HepG2 (cell line): ENCODE measurements at regions not wholly inside any gene's neighbourhood (a gene's known extent, or its start where the extent isn't known, plus 50 kb on each side); places are given as distances from the start of the nearest gene placed in this dataset.

ENCODE experiments used
- FOXP1 ChIP-seq, 2 experiments: fragments of 450-650 bp in 1 of 2; IDR thresholded peaks; 2 replicates each; pipeline ENCODE4 v1.6.1; 2017 to 2018; ENCODE audit warnings: antibody characterized with exemption in 1 of 2
- JUND ChIP-seq: sonication (generic); formaldehyde crosslinking; IDR thresholded peaks from 2 replicates; pipeline ENCODE4 v1.8.0; 2022; ENCODE audit warnings: mild to moderate bottlenecking, missing genetic modification reagents
- KDM6A ChIP-seq: IDR thresholded peaks from 2 replicates; pipeline ENCODE4 v1.6.1; 2016; ENCODE audit warnings: low read depth
- MTA3 ChIP-seq: sonication (generic); formaldehyde crosslinking; IDR thresholded peaks from 2 replicates; pipeline ENCODE4 v1.4.0; 2020; ENCODE audit warnings: missing genetic modification reagents
- POLR2A ChIP-seq, 2 experiments: IDR thresholded peaks; 2 replicates each; pipeline ENCODE4 v1.6.1; 2011; ENCODE audit warnings: low read depth in 2 of 2, low read length in 2 of 2, mild to moderate bottlenecking in 1 of 2, moderate library complexity in 1 of 2; ENCODE audit not compliant: insufficient read depth in 1 of 2
- RBM22 ChIP-seq: fragments of 200-400 bp; formaldehyde crosslinking; optimal IDR thresholded peaks from 2 replicates; pipeline ENCODE3; 2017; ENCODE audit warnings: mild to moderate bottlenecking, low read length, moderate library complexity
- RFX5 ChIP-seq: IDR thresholded peaks from 2 replicates; pipeline ENCODE4 v1.6.1; 2011; ENCODE audit warnings: low read depth, low read length, improper control_type of control experiment
- ZMYM2 ChIP-seq: sonication (generic); formaldehyde crosslinking; IDR thresholded peaks from 2 replicates; pipeline ENCODE4 v1.8.0; 2022; ENCODE audit warnings: mild to moderate bottlenecking, missing genetic modification reagents
- ZNF232 ChIP-seq: sonication (generic); formaldehyde crosslinking; IDR thresholded peaks from 2 replicates; pipeline ENCODE4 v1.4.0; 2020; ENCODE audit warnings: missing genetic modification reagents, borderline replicate concordance
- TF ChIP-seq, protein P1 (sequence below): sonication (generic); formaldehyde crosslinking; IDR thresholded peaks from 2 replicates; pipeline ENCODE4 v1.5.0; 2020; ENCODE audit warnings: mild to moderate bottlenecking, missing genetic modification reagents, moderate library complexity
- TF ChIP-seq, protein P2 (sequence below): IDR thresholded peaks from 2 replicates; pipeline ENCODE4 v1.6.1; 2012; ENCODE audit warnings: low read length, improper control_type of control experiment
- TF ChIP-seq, protein P3 (sequence below): sonication (generic); formaldehyde crosslinking; IDR thresholded peaks from 2 replicates; pipeline ENCODE4 v1.4.0; 2020; ENCODE audit warnings: missing genetic modification reagents
- TF ChIP-seq, protein P4 (sequence below): sonication (generic); formaldehyde crosslinking; IDR thresholded peaks from 2 replicates; pipeline ENCODE4 v1.8.0; 2022; ENCODE audit warnings: missing genetic modification reagents, mild to moderate bottlenecking, borderline replicate concordance
- TF ChIP-seq, protein P5 (sequence below): sonication (generic); formaldehyde crosslinking; IDR thresholded peaks from 2 replicates; pipeline ENCODE4 v1.8.0; 2022; ENCODE audit warnings: low read depth, missing genetic modification reagents

DNA sequence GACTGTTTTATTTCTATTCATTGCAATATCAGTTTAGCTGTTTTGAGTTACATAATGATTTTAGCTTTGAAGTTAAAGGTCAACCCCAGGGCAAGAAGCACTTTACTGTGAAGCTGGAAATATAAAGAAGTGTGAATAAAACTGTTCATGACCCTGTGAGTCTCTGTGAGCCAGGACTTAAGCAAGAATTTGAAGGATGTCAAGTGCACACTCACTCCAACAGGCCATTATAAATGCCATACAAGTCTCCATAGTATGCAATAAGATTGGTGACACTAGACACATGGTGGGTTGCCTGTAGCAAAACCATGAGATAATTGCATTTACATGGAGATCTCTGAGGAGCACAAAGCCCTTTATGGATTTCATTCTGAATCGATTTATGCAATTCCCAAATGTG is 318.7 kb upstream of the ITGA1 start:
- TF ChIP-seq ZMYM2 = no peak
- TF ChIP-seq ZNF232 = no peak
- no peak for TF ChIP-seq RFX5
- no peak for TF ChIP-seq JUND (CRISPR knock-in tag)
- TF ChIP-seq RBM22 = no peak
- TF ChIP-seq, protein P1, sequence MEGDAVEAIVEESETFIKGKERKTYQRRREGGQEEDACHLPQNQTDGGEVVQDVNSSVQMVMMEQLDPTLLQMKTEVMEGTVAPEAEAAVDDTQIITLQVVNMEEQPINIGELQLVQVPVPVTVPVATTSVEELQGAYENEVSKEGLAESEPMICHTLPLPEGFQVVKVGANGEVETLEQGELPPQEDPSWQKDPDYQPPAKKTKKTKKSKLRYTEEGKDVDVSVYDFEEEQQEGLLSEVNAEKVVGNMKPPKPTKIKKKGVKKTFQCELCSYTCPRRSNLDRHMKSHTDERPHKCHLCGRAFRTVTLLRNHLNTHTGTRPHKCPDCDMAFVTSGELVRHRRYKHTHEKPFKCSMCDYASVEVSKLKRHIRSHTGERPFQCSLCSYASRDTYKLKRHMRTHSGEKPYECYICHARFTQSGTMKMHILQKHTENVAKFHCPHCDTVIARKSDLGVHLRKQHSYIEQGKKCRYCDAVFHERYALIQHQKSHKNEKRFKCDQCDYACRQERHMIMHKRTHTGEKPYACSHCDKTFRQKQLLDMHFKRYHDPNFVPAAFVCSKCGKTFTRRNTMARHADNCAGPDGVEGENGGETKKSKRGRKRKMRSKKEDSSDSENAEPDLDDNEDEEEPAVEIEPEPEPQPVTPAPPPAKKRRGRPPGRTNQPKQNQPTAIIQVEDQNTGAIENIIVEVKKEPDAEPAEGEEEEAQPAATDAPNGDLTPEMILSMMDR (CRISPR knock-in tag) = no peak
- TF ChIP-seq, protein P2, sequence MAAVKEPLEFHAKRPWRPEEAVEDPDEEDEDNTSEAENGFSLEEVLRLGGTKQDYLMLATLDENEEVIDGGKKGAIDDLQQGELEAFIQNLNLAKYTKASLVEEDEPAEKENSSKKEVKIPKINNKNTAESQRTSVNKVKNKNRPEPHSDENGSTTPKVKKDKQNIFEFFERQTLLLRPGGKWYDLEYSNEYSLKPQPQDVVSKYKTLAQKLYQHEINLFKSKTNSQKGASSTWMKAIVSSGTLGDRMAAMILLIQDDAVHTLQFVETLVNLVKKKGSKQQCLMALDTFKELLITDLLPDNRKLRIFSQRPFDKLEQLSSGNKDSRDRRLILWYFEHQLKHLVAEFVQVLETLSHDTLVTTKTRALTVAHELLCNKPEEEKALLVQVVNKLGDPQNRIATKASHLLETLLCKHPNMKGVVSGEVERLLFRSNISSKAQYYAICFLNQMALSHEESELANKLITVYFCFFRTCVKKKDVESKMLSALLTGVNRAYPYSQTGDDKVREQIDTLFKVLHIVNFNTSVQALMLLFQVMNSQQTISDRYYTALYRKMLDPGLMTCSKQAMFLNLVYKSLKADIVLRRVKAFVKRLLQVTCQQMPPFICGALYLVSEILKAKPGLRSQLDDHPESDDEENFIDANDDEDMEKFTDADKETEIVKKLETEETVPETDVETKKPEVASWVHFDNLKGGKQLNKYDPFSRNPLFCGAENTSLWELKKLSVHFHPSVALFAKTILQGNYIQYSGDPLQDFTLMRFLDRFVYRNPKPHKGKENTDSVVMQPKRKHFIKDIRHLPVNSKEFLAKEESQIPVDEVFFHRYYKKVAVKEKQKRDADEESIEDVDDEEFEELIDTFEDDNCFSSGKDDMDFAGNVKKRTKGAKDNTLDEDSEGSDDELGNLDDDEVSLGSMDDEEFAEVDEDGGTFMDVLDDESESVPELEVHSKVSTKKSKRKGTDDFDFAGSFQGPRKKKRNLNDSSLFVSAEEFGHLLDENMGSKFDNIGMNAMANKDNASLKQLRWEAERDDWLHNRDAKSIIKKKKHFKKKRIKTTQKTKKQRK = no peak
- TF ChIP-seq, protein P3, sequence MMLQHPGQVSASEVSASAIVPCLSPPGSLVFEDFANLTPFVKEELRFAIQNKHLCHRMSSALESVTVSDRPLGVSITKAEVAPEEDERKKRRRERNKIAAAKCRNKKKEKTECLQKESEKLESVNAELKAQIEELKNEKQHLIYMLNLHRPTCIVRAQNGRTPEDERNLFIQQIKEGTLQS (CRISPR knock-in tag) = no peak
- TF ChIP-seq MTA3 (CRISPR knock-in tag) = no peak
- no peak for TF ChIP-seq POLR2A (IDR thresholded peaks at IDR 0.05; ENCODE audit: insufficient read depth in 1 of 2, low read depth in 2 of 2, low read length in 2 of 2)
- TF ChIP-seq, protein P4, sequence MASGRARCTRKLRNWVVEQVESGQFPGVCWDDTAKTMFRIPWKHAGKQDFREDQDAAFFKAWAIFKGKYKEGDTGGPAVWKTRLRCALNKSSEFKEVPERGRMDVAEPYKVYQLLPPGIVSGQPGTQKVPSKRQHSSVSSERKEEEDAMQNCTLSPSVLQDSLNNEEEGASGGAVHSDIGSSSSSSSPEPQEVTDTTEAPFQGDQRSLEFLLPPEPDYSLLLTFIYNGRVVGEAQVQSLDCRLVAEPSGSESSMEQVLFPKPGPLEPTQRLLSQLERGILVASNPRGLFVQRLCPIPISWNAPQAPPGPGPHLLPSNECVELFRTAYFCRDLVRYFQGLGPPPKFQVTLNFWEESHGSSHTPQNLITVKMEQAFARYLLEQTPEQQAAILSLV (CRISPR knock-in tag) = no peak
- TF ChIP-seq, protein P5, sequence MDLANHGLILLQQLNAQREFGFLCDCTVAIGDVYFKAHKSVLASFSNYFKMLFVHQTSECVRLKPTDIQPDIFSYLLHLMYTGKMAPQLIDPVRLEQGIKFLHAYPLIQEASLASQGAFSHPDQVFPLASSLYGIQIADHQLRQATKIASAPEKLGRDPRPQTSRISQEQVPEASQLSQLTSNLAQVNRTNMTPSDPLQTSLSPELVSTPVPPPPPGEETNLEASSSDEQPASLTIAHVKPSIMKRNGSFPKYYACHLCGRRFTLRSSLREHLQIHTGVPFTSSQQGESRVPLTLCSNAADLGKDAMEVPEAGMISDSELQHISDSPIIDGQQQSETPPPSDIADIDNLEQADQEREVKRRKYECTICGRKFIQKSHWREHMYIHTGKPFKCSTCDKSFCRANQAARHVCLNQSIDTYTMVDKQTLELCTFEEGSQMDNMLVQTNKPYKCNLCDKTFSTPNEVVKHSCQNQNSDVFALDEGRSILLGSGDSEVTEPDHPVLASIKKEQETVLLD (CRISPR knock-in tag) = no peak
- TF ChIP-seq KDM6A = no peak
- TF ChIP-seq FOXP1 (IDR thresholded peaks at IDR 0.05) = no peak
- no peak for TF ChIP-seq FOXP1 (CRISPR knock-in tag; IDR thresholded peaks at IDR 0.05)
